Erythroblast (primary cell): ENCODE measurements at regions not wholly inside any gene's neighbourhood (a gene's known extent, or its start where the extent isn't known, plus 50 kb on each side); places are given as distances from the start of the nearest gene placed in this dataset.

ENCODE experiments used
- GATA1 ChIP-seq: IDR thresholded peaks from 2 replicates; pipeline ENCODE4 v1.6.1; 2011; ENCODE audit warnings: low read depth, mild to moderate bottlenecking, control low read depth, low read length, moderate library complexity
- POLR2A ChIP-seq: IDR thresholded peaks from 2 replicates; pipeline ENCODE4 v1.6.1; 2011; ENCODE audit warnings: mild to moderate bottlenecking, low read length

DNA sequence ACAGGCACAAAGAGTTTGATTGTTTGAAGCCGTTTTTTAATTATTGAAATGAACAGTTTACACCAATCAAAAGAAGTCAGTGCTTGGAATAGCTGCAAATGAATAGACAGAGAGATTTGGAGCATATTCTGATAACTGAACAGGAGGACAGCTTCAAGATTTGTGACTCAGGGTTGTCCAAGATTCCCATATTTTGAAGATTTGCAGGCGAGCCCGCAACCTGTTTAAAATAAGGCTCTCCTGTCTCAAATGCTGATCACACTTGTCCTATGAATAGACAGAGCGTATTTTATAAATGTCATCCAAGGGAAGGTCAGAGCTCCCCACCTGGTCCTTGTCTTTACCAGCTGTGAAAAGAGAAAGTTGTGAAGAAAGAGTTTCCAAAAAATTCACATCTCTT, 198.7 kb downstream of the RNF144A start:
- TF ChIP-seq POLR2A, result no peak
- TF ChIP-seq GATA1, result no peak
